ENCODE measurements at regions not wholly inside any gene's neighbourhood (a gene's known extent, or its start where the extent isn't known, plus 50 kb on each side); places are given as distances from the start of the nearest gene placed in this dataset.
A peak's percentile ranks its signal among the peaks of the same experiment; 100 is the strongest.

- Histone ChIP-seq H3K27me3 (ENCODE audit: insufficient read depth) (no peaks in the 10 kb centered on the region), H3K4me2 (no peak overlapping the region), H3K4me3 (no peak overlapping the region), H3K36me3 (ENCODE audit: insufficient read depth) (no peaks in the 10 kb centered on the region), H3F3A (replicated peaks; ENCODE audit: low read depth) (no peaks in the 10 kb centered on the region), H3K27ac (ENCODE audit: low read depth) (no peak overlapping the region), H3K9me2 (ENCODE audit: insufficient read depth) (0 out of 2 replicates have a peak, but pooled peaks cover 7% of the 10 kb centered on the region), H3K79me2 (replicated peaks; ENCODE audit: insufficient read depth) (no peaks in the 10 kb centered on the region), H2AFZ (no peak overlapping the region), H3K4me1 (ENCODE audit: insufficient read depth) (no peaks in the 10 kb centered on the region), H4K20me1 (replicated peaks; ENCODE audit: insufficient read depth) (no peaks in the 10 kb centered on the region)
- no peak overlapping the region for H3K4me3 Mint-ChIP-seq
- TF ChIP-seq CTCF (conservative IDR thresholded peaks at IDR 0.05; ENCODE audit: low read depth in 2 of 2) (peak in 1 of 2 experiments; percentile 53; a peak in 2 of 4 replicates), JUNB (IDR thresholded peaks at IDR 0.05; ENCODE audit: unreplicated experiment) (no peak)
- DNase-seq (ENCODE audit: low spot score): peak; percentile 3
- no peaks in the 10 kb centered on the region for H3K4me1 Mint-ChIP-seq
- peaks cover 3% of the 10 kb centered on the region for H3K27me3 Mint-ChIP-seq (ENCODE audit: insufficient read depth, low read depth, poor library complexity)
- ATAC-seq: no peak
- no peaks in the 10 kb centered on the region for H3K9me3 Mint-ChIP-seq
- no peaks in the 10 kb centered on the region for H3K36me3 Mint-ChIP-seq (ENCODE audit: low read depth)
- no peak overlapping the region for H3K27ac Mint-ChIP-seq
These were observed 710.4 kb downstream of the IRX1 start for GRCh38 chr5:4306057-4306456.

- no peak for ATAC-seq
- H3K4me1 ChIP-seq (ENCODE audit: insufficient read depth): no peaks in the 10 kb centered on the region
- no peak for DNase-seq (ENCODE audit: low spot score)
- no peak overlapping the region for H3K4me3 ChIP-seq
- H3K79me2 ChIP-seq (replicated peaks; ENCODE audit: insufficient read depth): no peaks in the 10 kb centered on the region
- Mint-ChIP-seq H3K4me3 (no peak overlapping the region), H3K9me3 (no peaks in the 10 kb centered on the region), H3K27me3 (ENCODE audit: insufficient read depth, low read depth, poor library complexity) (peaks cover 3% of the 10 kb centered on the region), H3K36me3 (ENCODE audit: low read depth) (no peaks in the 10 kb centered on the region), H3K27ac (no peak overlapping the region), H3K4me1 (peaks cover 16% of the 10 kb centered on the region)
- no peak overlapping the region for H3K4me2 ChIP-seq
- H3K36me3 ChIP-seq (ENCODE audit: insufficient read depth): no peaks in the 10 kb centered on the region
- H3F3A ChIP-seq (replicated peaks; ENCODE audit: low read depth): no peaks in the 10 kb centered on the region
- H3K27ac ChIP-seq (ENCODE audit: low read depth): no peak overlapping the region
- 0 out of 2 replicates have a peak, but pooled peaks cover 7% of the 10 kb centered on the region for H3K9me2 ChIP-seq (ENCODE audit: insufficient read depth)
- TF ChIP-seq CTCF (conservative IDR thresholded peaks at IDR 0.05; ENCODE audit: low read depth in 2 of 2) (no peak), ZNF114 (CRISPR knock-in tag; IDR thresholded peaks at IDR 0.05) (no peak)
- no peaks in the 10 kb centered on the region for H3K27me3 ChIP-seq (ENCODE audit: insufficient read depth)
- H2AFZ ChIP-seq: 0 out of 2 replicates have a peak overlapping the region, but pooled peaks have one; percentile 38
- H4K20me1 ChIP-seq (replicated peaks; ENCODE audit: insufficient read depth): no peaks in the 10 kb centered on the region
These were observed 713.4 kb downstream of the IRX1 start for GRCh38 chr5:4309026-4309425.

GRCh38 chr5:4313138-4313537, 717.5 kb downstream of the IRX1 start:
- H3K4me1 Mint-ChIP-seq: peaks cover 16% of the 10 kb centered on the region
- ATAC-seq: no peak
- no peaks in the 10 kb centered on the region for H4K20me1 ChIP-seq (replicated peaks; ENCODE audit: insufficient read depth)
- no peak overlapping the region for H3K4me3 ChIP-seq
- H3K9me3 Mint-ChIP-seq: no peaks in the 10 kb centered on the region
- H3K27me3 ChIP-seq (ENCODE audit: insufficient read depth): no peaks in the 10 kb centered on the region
- H3K4me3 Mint-ChIP-seq: no peak overlapping the region
- no peak overlapping the region for H3K4me2 ChIP-seq
- H3K4me1 ChIP-seq (ENCODE audit: insufficient read depth): no peaks in the 10 kb centered on the region
- peaks cover 3% of the 10 kb centered on the region for H3K27me3 Mint-ChIP-seq (ENCODE audit: insufficient read depth, low read depth, poor library complexity)
- H3K36me3 Mint-ChIP-seq (ENCODE audit: low read depth): no peaks in the 10 kb centered on the region
- H3K79me2 ChIP-seq (replicated peaks; ENCODE audit: insufficient read depth): no peaks in the 10 kb centered on the region
- H3F3A ChIP-seq (replicated peaks; ENCODE audit: low read depth): no peaks in the 10 kb centered on the region
- no peaks in the 10 kb centered on the region for H3K36me3 ChIP-seq (ENCODE audit: insufficient read depth)
- no peak overlapping the region for H3K27ac ChIP-seq (ENCODE audit: low read depth)
- no peak overlapping the region for H3K27ac Mint-ChIP-seq
- H2AFZ ChIP-seq: no peak overlapping the region
- no peak for DNase-seq (ENCODE audit: low spot score)
- H3K9me2 ChIP-seq (ENCODE audit: insufficient read depth): no peaks in the 10 kb centered on the region
- TF ChIP-seq ZNF462 (CRISPR knock-in tag; IDR thresholded peaks at IDR 0.05) (no peak), JUNB (IDR thresholded peaks at IDR 0.05; ENCODE audit: unreplicated experiment) (no peak), CREB1 (CRISPR knock-in tag; IDR thresholded peaks at IDR 0.05; ENCODE audit: low read depth) (no peak)

Measured in GM23338 (cell line).